Endodermal cell (in vitro differentiated cells): ENCODE measurements at regions not wholly inside any gene's neighbourhood (a gene's known extent, or its start where the extent isn't known, plus 50 kb on each side); places are given as distances from the start of the nearest gene placed in this dataset.

ENCODE experiments used
- DNase-seq: peaks from one replicate; pipeline ENCODE4 v3.0.0-alpha.2; 2017
- H3K27ac ChIP-seq: 2 replicates; pipeline ENCODE4 v1.5.1; 2013; ENCODE audit warnings: mild to moderate bottlenecking, low read depth, low read length, moderate library complexity
- H3K27me3 ChIP-seq: 2 replicates; pipeline ENCODE4 v1.6.1; 2013; ENCODE audit warnings: mild to moderate bottlenecking, low read length, moderate library complexity; ENCODE audit not compliant: insufficient read depth, control insufficient read depth, poor library complexity, severe bottlenecking
- H3K36me3 ChIP-seq: 2 replicates; pipeline ENCODE4 v1.7.0; 2013; ENCODE audit warnings: mild to moderate bottlenecking, low read length, moderate library complexity; ENCODE audit not compliant: control insufficient read depth, insufficient read depth
- H3K4me1 ChIP-seq: one replicate; pipeline ENCODE4 v1.7.0; 2013; ENCODE audit warnings: low read length; ENCODE audit not compliant: control insufficient read depth, insufficient read depth
- H3K4me3 ChIP-seq: 2 replicates; pipeline ENCODE4 v1.5.1; 2013; ENCODE audit warnings: mild to moderate bottlenecking, low read length, moderate library complexity
- H3K9ac ChIP-seq: 2 replicates; pipeline ENCODE4 v1.6.1; 2013; ENCODE audit warnings: mild to moderate bottlenecking, low read length, moderate library complexity; ENCODE audit not compliant: poor library complexity, severe bottlenecking; ENCODE audit errors: extremely low read depth
- H3K9me3 ChIP-seq: 2 replicates; pipeline ENCODE4 v1.6.1; 2013; ENCODE audit warnings: mild to moderate bottlenecking, low read length, moderate library complexity; ENCODE audit not compliant: control insufficient read depth
- H3K27ac Mint-ChIP-seq: 2 replicates; pipeline ENCODE4 v1.8.0; 2020; ENCODE audit warnings: mixed read lengths
- H3K27me3 Mint-ChIP-seq: 2 replicates; pipeline ENCODE4 v1.8.0; 2021; ENCODE audit warnings: mild to moderate bottlenecking, mixed read lengths; ENCODE audit not compliant: insufficient read depth
- H3K36me3 Mint-ChIP-seq: 2 replicates; pipeline ENCODE4 v1.8.0; 2020; ENCODE audit warnings: low read depth, mixed read lengths
- H3K4me1 Mint-ChIP-seq: 2 replicates; pipeline ENCODE4 v1.8.0; 2020; ENCODE audit warnings: mixed read lengths
- H3K4me3 Mint-ChIP-seq: 2 replicates; pipeline ENCODE4 v1.8.0; 2020; ENCODE audit warnings: mild to moderate bottlenecking, moderate library complexity, mixed read lengths
- H3K9me3 Mint-ChIP-seq: 2 replicates; pipeline ENCODE4 v1.8.0; 2020; ENCODE audit warnings: mild to moderate bottlenecking, mixed read lengths
- CTCF ChIP-seq: fragments of 200-600 bp; sonication (generic); conservative IDR thresholded peaks from 2 replicates; pipeline ENCODE4 v1.5.0; 2021; ENCODE audit warnings: antibody characterized with exemption, mild to moderate bottlenecking
- WGBS, 2 experiments: methylation state at CpG; one replicate each; pipeline versions ENCODE4 v1.1.5 to v1.1.7; 2013; ENCODE audit warnings: missing lambda C conversion rate in 2 of 2, mixed read lengths in 1 of 2; ENCODE audit not compliant: insufficient coverage in 1 of 2, insufficient read length in 1 of 2; 5-methylcytosine and 5-hydroxymethylcytosine counted together

GRCh38 chrX:9131066-9131465 lies 97.1 kb upstream of the FAM9B start:
- Histone ChIP-seq H3K4me3 (no peak overlapping the region), H3K36me3 (no peaks in the 10 kb centered on the region), H3K9me3 (no peaks in the 10 kb centered on the region), H3K4me1 (no peaks in the 10 kb centered on the region), H3K9ac (no peak overlapping the region), H3K27me3 (no peaks in the 10 kb centered on the region), H3K27ac (no peak overlapping the region)
- no peak for TF ChIP-seq CTCF
- Mint-ChIP-seq H3K4me3 (no peak overlapping the region), H3K27ac (no peak overlapping the region), H3K9me3 (peaks cover 19% of the 10 kb centered on the region), H3K27me3 (no peaks in the 10 kb centered on the region), H3K4me1 (peaks cover 11% of the 10 kb centered on the region), H3K36me3 (no peaks in the 10 kb centered on the region)
- no peak for DNase-seq
- 94 to 100% methylated on average over 2 to 4 of the region's 4 CpGs for WGBS, 2 experiments

GRCh38 chrX:9132036-9132638 lies 98.2 kb upstream of the FAM9B start:
- Mint-ChIP-seq H3K4me1 (peaks cover 11% of the 10 kb centered on the region), H3K4me3 (no peak overlapping the region), H3K9me3 (peaks cover 14% of the 10 kb centered on the region), H3K36me3 (no peaks in the 10 kb centered on the region), H3K27ac (no peak overlapping the region), H3K27me3 (no peaks in the 10 kb centered on the region)
- Histone ChIP-seq H3K36me3 (no peaks in the 10 kb centered on the region), H3K9ac (no peak overlapping the region), H3K9me3 (no peaks in the 10 kb centered on the region), H3K27ac (no peak overlapping the region), H3K4me3 (no peak overlapping the region), H3K27me3 (no peaks in the 10 kb centered on the region), H3K4me1 (no peaks in the 10 kb centered on the region)
- TF ChIP-seq CTCF = no peak
- WGBS, 2 experiments = 82 to 91% methylated on average over 2 to 5 of the region's 5 CpGs
- no peak for DNase-seq

GRCh38 chrX:9133426-9133825 lies 99.5 kb upstream of the FAM9B start:
- DNase-seq = no peak
- no peaks in the 10 kb centered on the region for H3K27me3 Mint-ChIP-seq
- no peak overlapping the region for H3K27ac Mint-ChIP-seq
- no peak overlapping the region for H3K27ac ChIP-seq
- H3K27me3 ChIP-seq = no peaks in the 10 kb centered on the region
- WGBS, 2 experiments = no CpG with 5 or more reads among the region's 1 CpG
- H3K9me3 Mint-ChIP-seq = peaks cover 20% of the 10 kb centered on the region
- H3K4me1 Mint-ChIP-seq = peaks cover 11% of the 10 kb centered on the region
- H3K36me3 ChIP-seq = no peaks in the 10 kb centered on the region
- H3K9me3 ChIP-seq = no peaks in the 10 kb centered on the region
- TF ChIP-seq CTCF = no peak
- no peak overlapping the region for H3K4me3 Mint-ChIP-seq
- H3K36me3 Mint-ChIP-seq = no peaks in the 10 kb centered on the region
- H3K4me1 ChIP-seq = no peaks in the 10 kb centered on the region
- H3K9ac ChIP-seq = no peak overlapping the region
- no peak overlapping the region for H3K4me3 ChIP-seq
